ENCODE measurements at regions not wholly inside any gene's neighbourhood (a gene's known extent, or its start where the extent isn't known, plus 50 kb on each side); places are given as distances from the start of the nearest gene placed in this dataset.

DNA sequence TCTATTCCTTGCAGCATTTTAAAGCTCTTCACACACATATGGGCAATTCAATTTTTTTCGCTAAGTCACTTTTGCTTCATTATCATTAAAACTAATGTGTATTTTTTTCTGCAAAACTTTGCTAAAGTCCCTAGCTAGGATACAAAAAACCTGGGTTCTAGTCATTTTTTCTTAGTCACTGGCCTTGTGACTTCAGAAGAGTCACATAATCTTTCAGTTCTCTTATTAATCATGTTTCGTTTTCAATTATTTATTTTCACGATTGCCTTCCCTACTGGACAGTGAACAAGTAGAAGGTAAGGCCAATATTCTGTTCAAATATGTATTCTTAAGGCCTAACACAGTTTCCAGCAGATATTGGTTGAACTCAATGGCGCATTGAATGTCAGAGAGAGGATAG lies 60.9 kb upstream of the CYRIA start (continued):
- TF ChIP-seq, protein P1, sequence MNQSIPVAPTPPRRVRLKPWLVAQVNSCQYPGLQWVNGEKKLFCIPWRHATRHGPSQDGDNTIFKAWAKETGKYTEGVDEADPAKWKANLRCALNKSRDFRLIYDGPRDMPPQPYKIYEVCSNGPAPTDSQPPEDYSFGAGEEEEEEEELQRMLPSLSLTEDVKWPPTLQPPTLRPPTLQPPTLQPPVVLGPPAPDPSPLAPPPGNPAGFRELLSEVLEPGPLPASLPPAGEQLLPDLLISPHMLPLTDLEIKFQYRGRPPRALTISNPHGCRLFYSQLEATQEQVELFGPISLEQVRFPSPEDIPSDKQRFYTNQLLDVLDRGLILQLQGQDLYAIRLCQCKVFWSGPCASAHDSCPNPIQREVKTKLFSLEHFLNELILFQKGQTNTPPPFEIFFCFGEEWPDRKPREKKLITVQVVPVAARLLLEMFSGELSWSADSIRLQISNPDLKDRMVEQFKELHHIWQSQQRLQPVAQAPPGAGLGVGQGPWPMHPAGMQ (IDR thresholded peaks at IDR 0.05; ENCODE audit: borderline replicate concordance): no peak
- TF ChIP-seq, protein P2, sequence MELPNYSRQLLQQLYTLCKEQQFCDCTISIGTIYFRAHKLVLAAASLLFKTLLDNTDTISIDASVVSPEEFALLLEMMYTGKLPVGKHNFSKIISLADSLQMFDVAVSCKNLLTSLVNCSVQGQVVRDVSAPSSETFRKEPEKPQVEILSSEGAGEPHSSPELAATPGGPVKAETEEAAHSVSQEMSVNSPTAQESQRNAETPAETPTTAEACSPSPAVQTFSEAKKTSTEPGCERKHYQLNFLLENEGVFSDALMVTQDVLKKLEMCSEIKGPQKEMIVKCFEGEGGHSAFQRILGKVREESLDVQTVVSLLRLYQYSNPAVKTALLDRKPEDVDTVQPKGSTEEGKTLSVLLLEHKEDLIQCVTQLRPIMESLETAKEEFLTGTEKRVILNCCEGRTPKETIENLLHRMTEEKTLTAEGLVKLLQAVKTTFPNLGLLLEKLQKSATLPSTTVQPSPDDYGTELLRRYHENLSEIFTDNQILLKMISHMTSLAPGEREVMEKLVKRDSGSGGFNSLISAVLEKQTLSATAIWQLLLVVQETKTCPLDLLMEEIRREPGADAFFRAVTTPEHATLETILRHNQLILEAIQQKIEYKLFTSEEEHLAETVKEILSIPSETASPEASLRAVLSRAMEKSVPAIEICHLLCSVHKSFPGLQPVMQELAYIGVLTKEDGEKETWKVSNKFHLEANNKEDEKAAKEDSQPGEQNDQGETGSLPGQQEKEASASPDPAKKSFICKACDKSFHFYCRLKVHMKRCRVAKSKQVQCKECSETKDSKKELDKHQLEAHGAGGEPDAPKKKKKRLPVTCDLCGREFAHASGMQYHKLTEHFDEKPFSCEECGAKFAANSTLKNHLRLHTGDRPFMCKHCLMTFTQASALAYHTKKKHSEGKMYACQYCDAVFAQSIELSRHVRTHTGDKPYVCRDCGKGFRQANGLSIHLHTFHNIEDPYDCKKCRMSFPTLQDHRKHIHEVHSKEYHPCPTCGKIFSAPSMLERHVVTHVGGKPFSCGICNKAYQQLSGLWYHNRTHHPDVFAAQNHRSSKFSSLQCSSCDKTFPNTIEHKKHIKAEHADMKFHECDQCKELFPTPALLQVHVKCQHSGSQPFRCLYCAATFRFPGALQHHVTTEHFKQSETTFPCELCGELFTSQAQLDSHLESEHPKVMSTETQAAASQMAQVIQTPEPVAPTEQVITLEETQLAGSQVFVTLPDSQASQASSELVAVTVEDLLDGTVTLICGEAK (IDR thresholded peaks at IDR 0.05; ENCODE audit: borderline replicate concordance): no peak
- TF ChIP-seq TCF7 (IDR thresholded peaks at IDR 0.05; ENCODE audit: borderline replicate concordance) (0 out of 2 replicates have a peak, but pooled peaks have one; percentile 40), KAT2A (conservative IDR thresholded peaks at IDR 0.05; ENCODE audit: control insufficient read depth, low read depth, low read length) (no peak), JUNB (IDR thresholded peaks at IDR 0.05) (peak; percentile 85), NRF1 (conservative IDR thresholded peaks at IDR 0.05; ENCODE audit: low read depth, low read length) (no peak), ZBED1 (IDR thresholded peaks at IDR 0.05; ENCODE audit: borderline replicate concordance) (no peak), ESRRA (IDR thresholded peaks at IDR 0.05; ENCODE audit: low read length) (no peak), ZNF274 (IDR thresholded peaks at IDR 0.05; ENCODE audit: insufficient read depth, insufficient read length) (no peak), ETV6 (conservative IDR thresholded peaks at IDR 0.05 in 1 of 2, IDR thresholded peaks at IDR 0.05 in 1 of 2; ENCODE audit: borderline replicate concordance in 1 of 2, low read depth in 1 of 2) (no peak), PAX5 (IDR thresholded peaks at IDR 0.05; ENCODE audit: borderline replicate concordance, low read depth, low read length) (no peak), NFXL1 (IDR thresholded peaks at IDR 0.05; ENCODE audit: borderline replicate concordance) (no peak)
- TF ChIP-seq, protein P3, sequence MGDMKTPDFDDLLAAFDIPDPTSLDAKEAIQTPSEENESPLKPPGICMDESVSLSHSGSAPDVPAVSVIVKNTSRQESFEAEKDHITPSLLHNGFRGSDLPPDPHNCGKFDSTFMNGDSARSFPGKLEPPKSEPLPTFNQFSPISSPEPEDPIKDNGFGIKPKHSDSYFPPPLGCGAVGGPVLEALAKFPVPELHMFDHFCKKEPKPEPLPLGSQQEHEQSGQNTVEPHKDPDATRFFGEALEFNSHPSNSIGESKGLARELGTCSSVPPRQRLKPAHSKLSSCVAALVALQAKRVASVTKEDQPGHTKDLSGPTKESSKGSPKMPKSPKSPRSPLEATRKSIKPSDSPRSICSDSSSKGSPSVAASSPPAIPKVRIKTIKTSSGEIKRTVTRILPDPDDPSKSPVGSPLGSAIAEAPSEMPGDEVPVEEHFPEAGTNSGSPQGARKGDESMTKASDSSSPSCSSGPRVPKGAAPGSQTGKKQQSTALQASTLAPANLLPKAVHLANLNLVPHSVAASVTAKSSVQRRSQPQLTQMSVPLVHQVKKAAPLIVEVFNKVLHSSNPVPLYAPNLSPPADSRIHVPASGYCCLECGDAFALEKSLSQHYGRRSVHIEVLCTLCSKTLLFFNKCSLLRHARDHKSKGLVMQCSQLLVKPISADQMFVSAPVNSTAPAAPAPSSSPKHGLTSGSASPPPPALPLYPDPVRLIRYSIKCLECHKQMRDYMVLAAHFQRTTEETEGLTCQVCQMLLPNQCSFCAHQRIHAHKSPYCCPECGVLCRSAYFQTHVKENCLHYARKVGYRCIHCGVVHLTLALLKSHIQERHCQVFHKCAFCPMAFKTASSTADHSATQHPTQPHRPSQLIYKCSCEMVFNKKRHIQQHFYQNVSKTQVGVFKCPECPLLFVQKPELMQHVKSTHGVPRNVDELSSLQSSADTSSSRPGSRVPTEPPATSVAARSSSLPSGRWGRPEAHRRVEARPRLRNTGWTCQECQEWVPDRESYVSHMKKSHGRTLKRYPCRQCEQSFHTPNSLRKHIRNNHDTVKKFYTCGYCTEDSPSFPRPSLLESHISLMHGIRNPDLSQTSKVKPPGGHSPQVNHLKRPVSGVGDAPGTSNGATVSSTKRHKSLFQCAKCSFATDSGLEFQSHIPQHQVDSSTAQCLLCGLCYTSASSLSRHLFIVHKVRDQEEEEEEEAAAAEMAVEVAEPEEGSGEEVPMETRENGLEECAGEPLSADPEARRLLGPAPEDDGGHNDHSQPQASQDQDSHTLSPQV (IDR thresholded peaks at IDR 0.05): no peak
